ENCODE measurements at regions not wholly inside any gene's neighbourhood (a gene's known extent, or its start where the extent isn't known, plus 50 kb on each side); places are given as distances from the start of the nearest gene placed in this dataset.

DNA sequence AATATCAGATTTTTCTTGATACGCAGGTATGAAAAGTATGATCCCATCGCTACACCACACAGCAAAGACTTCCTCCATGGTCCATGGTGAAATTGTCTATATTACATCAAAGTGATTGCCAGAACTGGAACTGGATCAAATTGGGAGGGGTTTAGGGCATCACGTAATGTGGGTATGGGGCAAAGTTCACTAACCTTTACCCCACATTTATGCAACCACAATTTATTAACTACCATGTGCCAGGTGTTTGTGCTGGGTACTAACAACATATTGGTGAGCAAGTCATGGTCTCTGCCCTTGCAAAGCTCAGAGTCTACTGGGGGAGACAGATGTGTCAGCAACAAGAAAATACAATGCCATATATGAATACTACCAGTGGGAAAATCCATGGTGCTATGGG is 258.9 kb downstream of the SUDS3 start:
- ATAC-seq (no peak), DNase-seq (ENCODE audit: low spot score) (no peak)
- TF ChIP-seq, protein P1, sequence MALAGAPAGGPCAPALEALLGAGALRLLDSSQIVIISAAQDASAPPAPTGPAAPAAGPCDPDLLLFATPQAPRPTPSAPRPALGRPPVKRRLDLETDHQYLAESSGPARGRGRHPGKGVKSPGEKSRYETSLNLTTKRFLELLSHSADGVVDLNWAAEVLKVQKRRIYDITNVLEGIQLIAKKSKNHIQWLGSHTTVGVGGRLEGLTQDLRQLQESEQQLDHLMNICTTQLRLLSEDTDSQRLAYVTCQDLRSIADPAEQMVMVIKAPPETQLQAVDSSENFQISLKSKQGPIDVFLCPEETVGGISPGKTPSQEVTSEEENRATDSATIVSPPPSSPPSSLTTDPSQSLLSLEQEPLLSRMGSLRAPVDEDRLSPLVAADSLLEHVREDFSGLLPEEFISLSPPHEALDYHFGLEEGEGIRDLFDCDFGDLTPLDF (CRISPR knock-in tag; IDR thresholded peaks at IDR 0.05), result no peak
- TF ChIP-seq ZBTB43 (CRISPR knock-in tag; IDR thresholded peaks at IDR 0.05) (no peak), ZNF219 (CRISPR knock-in tag; IDR thresholded peaks at IDR 0.05; ENCODE audit: borderline replicate concordance) (no peak), ATF1 (CRISPR knock-in tag; IDR thresholded peaks at IDR 0.05) (no peak), TEAD4 (CRISPR knock-in tag; IDR thresholded peaks at IDR 0.05) (no peak), CREB1 (CRISPR knock-in tag; IDR thresholded peaks at IDR 0.05) (no peak), HMGXB4 (CRISPR knock-in tag; IDR thresholded peaks at IDR 0.05) (no peak), ZBTB21 (CRISPR knock-in tag; IDR thresholded peaks at IDR 0.05; ENCODE audit: borderline replicate concordance) (no peak), ZNF423 (CRISPR knock-in tag; IDR thresholded peaks at IDR 0.05) (no peak), CREM (CRISPR knock-in tag; IDR thresholded peaks at IDR 0.05) (no peak), SP1 (CRISPR knock-in tag; conservative IDR thresholded peaks at IDR 0.05) (no peak), TP53 (CRISPR knock-in tag; IDR thresholded peaks at IDR 0.05) (no peak), FOXK1 (CRISPR knock-in tag; IDR thresholded peaks at IDR 0.05) (no peak), CBFB (CRISPR knock-in tag; IDR thresholded peaks at IDR 0.05; ENCODE audit: low read depth) (no peak)
- TF ChIP-seq, protein P2, sequence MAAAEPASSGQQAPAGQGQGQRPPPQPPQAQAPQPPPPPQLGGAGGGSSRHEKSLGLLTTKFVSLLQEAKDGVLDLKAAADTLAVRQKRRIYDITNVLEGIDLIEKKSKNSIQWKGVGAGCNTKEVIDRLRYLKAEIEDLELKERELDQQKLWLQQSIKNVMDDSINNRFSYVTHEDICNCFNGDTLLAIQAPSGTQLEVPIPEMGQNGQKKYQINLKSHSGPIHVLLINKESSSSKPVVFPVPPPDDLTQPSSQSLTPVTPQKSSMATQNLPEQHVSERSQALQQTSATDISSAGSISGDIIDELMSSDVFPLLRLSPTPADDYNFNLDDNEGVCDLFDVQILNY (CRISPR knock-in tag; IDR thresholded peaks at IDR 0.05), result no peak
- TF ChIP-seq, protein P3, sequence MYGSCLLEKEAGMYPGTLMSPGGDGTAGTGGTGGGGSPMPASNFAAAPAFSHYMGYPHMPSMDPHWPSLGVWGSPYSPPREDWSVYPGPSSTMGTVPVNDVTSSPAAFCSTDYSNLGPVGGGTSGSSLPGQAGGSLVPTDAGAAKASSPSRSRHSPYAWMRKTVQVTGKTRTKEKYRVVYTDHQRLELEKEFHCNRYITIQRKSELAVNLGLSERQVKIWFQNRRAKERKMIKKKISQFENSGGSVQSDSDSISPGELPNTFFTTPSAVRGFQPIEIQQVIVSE (CRISPR knock-in tag; IDR thresholded peaks at IDR 0.05; ENCODE audit: borderline replicate concordance), result no peak
- TF ChIP-seq, protein P4, sequence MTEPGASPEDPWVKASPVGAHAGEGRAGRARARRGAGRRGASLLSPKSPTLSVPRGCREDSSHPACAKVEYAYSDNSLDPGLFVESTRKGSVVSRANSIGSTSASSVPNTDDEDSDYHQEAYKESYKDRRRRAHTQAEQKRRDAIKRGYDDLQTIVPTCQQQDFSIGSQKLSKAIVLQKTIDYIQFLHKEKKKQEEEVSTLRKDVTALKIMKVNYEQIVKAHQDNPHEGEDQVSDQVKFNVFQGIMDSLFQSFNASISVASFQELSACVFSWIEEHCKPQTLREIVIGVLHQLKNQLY (CRISPR knock-in tag; IDR thresholded peaks at IDR 0.05), result no peak
- TF ChIP-seq, protein P5, sequence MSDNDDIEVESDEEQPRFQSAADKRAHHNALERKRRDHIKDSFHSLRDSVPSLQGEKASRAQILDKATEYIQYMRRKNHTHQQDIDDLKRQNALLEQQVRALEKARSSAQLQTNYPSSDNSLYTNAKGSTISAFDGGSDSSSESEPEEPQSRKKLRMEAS (CRISPR knock-in tag; IDR thresholded peaks at IDR 0.05), result no peak
- ChIA-PET CTCF (no interaction called here), POLR2A (no interaction called here)
- no peaks in the 10 kb centered on the region; the same call in 1 of the 2 replicates for H3K27me3 Mint-ChIP-seq (ENCODE audit: low read depth)
- no peak overlapping the region for H3K27ac Mint-ChIP-seq
- no peak overlapping the region for H3K4me3 Mint-ChIP-seq
- no peaks in the 10 kb centered on the region for H3K9me3 Mint-ChIP-seq
- H3K4me1 Mint-ChIP-seq, result peaks cover 7% of the 10 kb centered on the region
- H3K36me3 Mint-ChIP-seq, result no peaks in the 10 kb centered on the region

- DNase-seq (ENCODE audit: low spot score) (no peak), ATAC-seq (no peak)
- Mint-ChIP-seq H3K27ac (no peak overlapping the region), H3K9me3 (peaks cover 8% of the 10 kb centered on the region), H3K36me3 (no peaks in the 10 kb centered on the region), H3K4me1 (peaks cover 10% of the 10 kb centered on the region), H3K4me3 (no peak overlapping the region), H3K27me3 (ENCODE audit: low read depth) (peaks cover 2% of the 10 kb centered on the region; the same call in 1 of the 2 replicates)
- CTCF ChIA-PET, result no interaction called here
- POLR2A ChIA-PET, result no interaction called here
- TF ChIP-seq, protein P6, sequence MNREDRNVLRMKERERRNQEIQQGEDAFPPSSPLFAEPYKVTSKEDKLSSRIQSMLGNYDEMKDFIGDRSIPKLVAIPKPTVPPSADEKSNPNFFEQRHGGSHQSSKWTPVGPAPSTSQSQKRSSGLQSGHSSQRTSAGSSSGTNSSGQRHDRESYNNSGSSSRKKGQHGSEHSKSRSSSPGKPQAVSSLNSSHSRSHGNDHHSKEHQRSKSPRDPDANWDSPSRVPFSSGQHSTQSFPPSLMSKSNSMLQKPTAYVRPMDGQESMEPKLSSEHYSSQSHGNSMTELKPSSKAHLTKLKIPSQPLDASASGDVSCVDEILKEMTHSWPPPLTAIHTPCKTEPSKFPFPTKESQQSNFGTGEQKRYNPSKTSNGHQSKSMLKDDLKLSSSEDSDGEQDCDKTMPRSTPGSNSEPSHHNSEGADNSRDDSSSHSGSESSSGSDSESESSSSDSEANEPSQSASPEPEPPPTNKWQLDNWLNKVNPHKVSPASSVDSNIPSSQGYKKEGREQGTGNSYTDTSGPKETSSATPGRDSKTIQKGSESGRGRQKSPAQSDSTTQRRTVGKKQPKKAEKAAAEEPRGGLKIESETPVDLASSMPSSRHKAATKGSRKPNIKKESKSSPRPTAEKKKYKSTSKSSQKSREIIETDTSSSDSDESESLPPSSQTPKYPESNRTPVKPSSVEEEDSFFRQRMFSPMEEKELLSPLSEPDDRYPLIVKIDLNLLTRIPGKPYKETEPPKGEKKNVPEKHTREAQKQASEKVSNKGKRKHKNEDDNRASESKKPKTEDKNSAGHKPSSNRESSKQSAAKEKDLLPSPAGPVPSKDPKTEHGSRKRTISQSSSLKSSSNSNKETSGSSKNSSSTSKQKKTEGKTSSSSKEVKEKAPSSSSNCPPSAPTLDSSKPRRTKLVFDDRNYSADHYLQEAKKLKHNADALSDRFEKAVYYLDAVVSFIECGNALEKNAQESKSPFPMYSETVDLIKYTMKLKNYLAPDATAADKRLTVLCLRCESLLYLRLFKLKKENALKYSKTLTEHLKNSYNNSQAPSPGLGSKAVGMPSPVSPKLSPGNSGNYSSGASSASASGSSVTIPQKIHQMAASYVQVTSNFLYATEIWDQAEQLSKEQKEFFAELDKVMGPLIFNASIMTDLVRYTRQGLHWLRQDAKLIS (CRISPR knock-in tag; IDR thresholded peaks at IDR 0.05; ENCODE audit: borderline replicate concordance), result no peak
- TF ChIP-seq, protein P7, sequence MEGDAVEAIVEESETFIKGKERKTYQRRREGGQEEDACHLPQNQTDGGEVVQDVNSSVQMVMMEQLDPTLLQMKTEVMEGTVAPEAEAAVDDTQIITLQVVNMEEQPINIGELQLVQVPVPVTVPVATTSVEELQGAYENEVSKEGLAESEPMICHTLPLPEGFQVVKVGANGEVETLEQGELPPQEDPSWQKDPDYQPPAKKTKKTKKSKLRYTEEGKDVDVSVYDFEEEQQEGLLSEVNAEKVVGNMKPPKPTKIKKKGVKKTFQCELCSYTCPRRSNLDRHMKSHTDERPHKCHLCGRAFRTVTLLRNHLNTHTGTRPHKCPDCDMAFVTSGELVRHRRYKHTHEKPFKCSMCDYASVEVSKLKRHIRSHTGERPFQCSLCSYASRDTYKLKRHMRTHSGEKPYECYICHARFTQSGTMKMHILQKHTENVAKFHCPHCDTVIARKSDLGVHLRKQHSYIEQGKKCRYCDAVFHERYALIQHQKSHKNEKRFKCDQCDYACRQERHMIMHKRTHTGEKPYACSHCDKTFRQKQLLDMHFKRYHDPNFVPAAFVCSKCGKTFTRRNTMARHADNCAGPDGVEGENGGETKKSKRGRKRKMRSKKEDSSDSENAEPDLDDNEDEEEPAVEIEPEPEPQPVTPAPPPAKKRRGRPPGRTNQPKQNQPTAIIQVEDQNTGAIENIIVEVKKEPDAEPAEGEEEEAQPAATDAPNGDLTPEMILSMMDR (IDR thresholded peaks at IDR 0.05), result no peak
- no peak for TF ChIP-seq CREB1 (CRISPR knock-in tag; IDR thresholded peaks at IDR 0.05)
- no peak for TF ChIP-seq ZNF416 (CRISPR knock-in tag; IDR thresholded peaks at IDR 0.05)
These were observed 261.5 kb downstream of the SUDS3 start for GRCh38 chr12:118637767-118638370.
